Urinary bladder (tissue), 3 donors: ENCODE measurements at regions not wholly inside any gene's neighbourhood (a gene's known extent, or its start where the extent isn't known, plus 50 kb on each side); places are given as distances from the start of the nearest gene placed in this dataset.

Source experiments
- DNase-seq: peaks from one replicate; pipeline ENCODE4 v3.0.0-alpha.2; 2015; ENCODE audit errors: extremely low spot score
- H3K27ac ChIP-seq: one replicate; pipeline ENCODE4 v1.5.1; 2013; ENCODE audit warnings: low read depth, mild to moderate bottlenecking, moderate library complexity
- H3K36me3 ChIP-seq: one replicate; pipeline ENCODE4 v1.6.1; 2013; ENCODE audit warnings: mild to moderate bottlenecking, moderate library complexity; ENCODE audit not compliant: insufficient read depth
- H3K4me1 ChIP-seq: one replicate; pipeline ENCODE4 v1.6.1; 2013; ENCODE audit warnings: mild to moderate bottlenecking, moderate library complexity; ENCODE audit not compliant: insufficient read depth
- H3K4me3 ChIP-seq: one replicate; pipeline ENCODE4 v1.5.1; 2013; ENCODE audit warnings: low read depth, low read length
- WGBS: extraction: QIAGEN DNeasy Blood & Tissue Kit; methylation state at CpG from one replicate; pipeline ENCODE4 v1.1.7; 2013; 5-methylcytosine and 5-hydroxymethylcytosine counted together
- donor health status: healthy with polysubstance abuse.
- donor health status: healthy.

DNA sequence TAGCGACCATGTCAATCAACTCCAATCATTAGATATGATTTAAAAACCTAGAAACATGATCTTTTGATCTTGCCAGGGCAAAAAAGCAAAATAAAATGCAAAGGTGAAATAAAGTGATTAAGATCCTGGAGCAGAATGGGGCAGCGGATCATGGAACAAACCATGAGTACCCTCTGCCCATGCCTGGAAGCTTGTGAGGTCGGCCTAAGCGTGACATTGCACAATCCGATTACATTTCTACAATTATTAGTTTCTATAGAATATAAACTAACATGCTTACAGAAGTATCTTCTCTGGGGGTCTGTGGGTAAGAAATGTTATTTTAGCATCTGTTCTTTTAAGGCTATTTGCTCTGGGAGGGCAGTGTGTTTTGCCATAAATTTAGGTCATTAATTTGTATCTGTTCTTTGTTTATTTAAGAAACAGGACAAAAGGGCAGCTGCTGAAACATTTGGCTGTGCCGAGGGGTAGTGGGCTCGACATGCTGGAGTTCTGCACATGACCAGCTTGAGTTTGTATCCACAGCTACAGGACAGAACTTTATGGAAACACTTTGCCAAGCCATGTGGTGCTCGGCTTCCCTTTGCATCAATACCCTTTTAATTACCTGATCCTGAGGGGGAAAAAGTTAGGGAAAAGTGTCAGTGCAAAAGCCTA lies 55.9 kb downstream of the ZBTB18 start:
- no peaks in the 10 kb centered on the region for H3K36me3 ChIP-seq
- H3K4me3 ChIP-seq: no peak overlapping the region
- H3K27ac ChIP-seq: no peak overlapping the region
- 64% methylated on average over 8 of the region's 8 CpGs for WGBS
- no peaks in the 10 kb centered on the region for H3K4me1 ChIP-seq
- DNase-seq: no peak

DNA sequence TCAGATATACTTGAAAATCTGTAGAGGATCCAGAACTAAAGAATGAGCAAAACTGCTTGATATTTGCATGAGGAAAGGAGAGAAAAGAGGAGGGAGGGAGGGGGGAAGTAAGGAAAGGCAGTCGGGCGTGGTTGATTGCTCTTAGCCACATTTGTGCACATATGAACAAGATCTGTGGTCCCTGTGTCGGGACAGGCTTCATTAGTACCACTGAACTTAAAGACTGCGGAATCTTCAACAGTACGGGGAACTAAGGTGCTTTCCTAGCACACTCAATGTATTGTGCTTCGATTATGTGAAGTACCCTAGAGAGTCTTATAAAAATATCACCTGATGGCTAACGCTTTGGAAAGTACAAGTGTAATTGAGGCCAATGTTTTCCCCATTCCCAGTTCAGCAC lies 59.9 kb downstream of the ZBTB18 start:
- DNase-seq: no peak
- 84% methylated on average over 7 of the region's 7 CpGs for WGBS

GRCh38 chr1:244112041-244112440 lies 61.0 kb downstream of the ZBTB18 start:
- H3K27ac ChIP-seq: no peak overlapping the region
- H3K4me1 ChIP-seq: no peaks in the 10 kb centered on the region
- no peak for DNase-seq
- WGBS: 91% methylated on average over 5 of the region's 5 CpGs
- H3K4me3 ChIP-seq: no peak overlapping the region
- no peaks in the 10 kb centered on the region for H3K36me3 ChIP-seq

More for the DNA sequence above, 59.9 kb downstream of the ZBTB18 start:
- no peak overlapping the region for H3K4me3 ChIP-seq
- no peaks in the 10 kb centered on the region for H3K4me1 ChIP-seq
- no peaks in the 10 kb centered on the region for H3K36me3 ChIP-seq
- no peak overlapping the region for H3K27ac ChIP-seq

GRCh38 chr1:244112636-244113035 lies 61.6 kb downstream of the ZBTB18 start:
- DNase-seq: no peak
- no peak overlapping the region for H3K27ac ChIP-seq
- WGBS: 85% methylated on average over 1 of the region's 1 CpG

GRCh38 chr1:244113532-244114320 lies 62.6 kb downstream of the ZBTB18 start:
- Histone ChIP-seq H3K4me3 (no peak overlapping the region), H3K27ac (no peak overlapping the region), H3K4me1 (no peaks in the 10 kb centered on the region), H3K36me3 (no peaks in the 10 kb centered on the region)
- DNase-seq: no peak
- 76% methylated on average over 6 of the region's 6 CpGs for WGBS

More at GRCh38 chr1:244112636-244113035, 61.6 kb downstream of the ZBTB18 start:
- no peaks in the 10 kb centered on the region for H3K4me1 ChIP-seq
- H3K36me3 ChIP-seq: no peaks in the 10 kb centered on the region
- H3K4me3 ChIP-seq: no peak overlapping the region

- Histone ChIP-seq H3K4me1 (no peaks in the 10 kb centered on the region), H3K4me3 (no peak overlapping the region), H3K36me3 (no peaks in the 10 kb centered on the region), H3K27ac (no peak overlapping the region)
- no peak for DNase-seq
- 63% methylated on average over 4 of the region's 4 CpGs for WGBS
Observed at GRCh38 chr1:244114892-244115291, 63.8 kb downstream of the ZBTB18 start.

DNA sequence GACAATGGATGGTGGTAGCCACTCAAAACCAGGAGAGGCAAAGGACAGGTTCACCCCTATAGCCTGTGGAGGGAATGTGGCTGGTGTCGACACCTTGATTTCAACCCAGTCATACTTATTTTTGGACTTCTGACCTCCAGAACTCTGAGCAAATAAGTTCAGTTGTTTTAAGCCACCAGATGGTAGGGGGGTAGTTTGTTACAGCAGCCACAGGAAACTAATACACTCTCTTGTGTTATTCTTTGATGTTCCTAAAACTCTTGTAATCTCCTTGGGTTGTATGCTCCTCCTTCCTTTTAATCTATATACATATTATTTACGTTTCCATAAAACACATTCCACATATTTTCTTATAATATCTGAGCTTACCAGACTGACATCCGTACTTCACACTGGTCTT lies 65.9 kb downstream of the ZBTB18 start:
- no peaks in the 10 kb centered on the region for H3K36me3 ChIP-seq
- WGBS: 92% methylated on average over 3 of the region's 3 CpGs
- no peak overlapping the region for H3K27ac ChIP-seq

GRCh38 chr1:244118109-244118761 lies 67.2 kb downstream of the ZBTB18 start:
- Histone ChIP-seq H3K36me3 (no peaks in the 10 kb centered on the region), H3K4me1 (no peaks in the 10 kb centered on the region), H3K4me3 (no peak overlapping the region), H3K27ac (no peak overlapping the region)
- 47% methylated on average over 16 of the region's 16 CpGs for WGBS
- DNase-seq: no peak

More for the DNA sequence above, 65.9 kb downstream of the ZBTB18 start:
- Histone ChIP-seq H3K4me3 (no peak overlapping the region), H3K4me1 (no peaks in the 10 kb centered on the region)
- DNase-seq: no peak

- H3K4me1 ChIP-seq: no peaks in the 10 kb centered on the region
- 66% methylated on average over 6 of the region's 6 CpGs for WGBS
- no peak for DNase-seq
- H3K36me3 ChIP-seq: no peaks in the 10 kb centered on the region
- H3K4me3 ChIP-seq: no peak overlapping the region
- H3K27ac ChIP-seq: no peak overlapping the region
Observed at GRCh38 chr1:244128591-244129383, 77.7 kb downstream of the ZBTB18 start.

DNA sequence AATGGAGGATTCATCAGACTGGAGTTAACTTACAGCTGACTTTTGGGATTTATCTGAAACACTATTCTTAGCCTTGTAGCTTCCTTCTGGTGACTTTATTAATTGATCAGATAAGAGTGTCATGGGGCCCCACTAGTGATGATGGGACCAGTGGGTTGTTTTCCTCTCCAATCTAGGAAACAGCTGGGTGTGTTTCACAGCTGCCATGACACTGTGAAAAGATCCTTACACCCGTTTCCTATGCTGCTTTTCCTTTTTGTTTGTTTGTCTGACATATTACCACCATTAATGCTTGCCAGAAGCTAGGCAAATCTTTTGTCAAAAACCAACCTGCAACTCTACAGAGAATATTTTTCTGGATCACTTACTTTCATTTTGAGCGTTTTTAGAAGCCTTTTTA lies 86.2 kb downstream of the ZBTB18 start:
- H3K4me1 ChIP-seq: no peaks in the 10 kb centered on the region
- 57% methylated on average over 2 of the region's 2 CpGs for WGBS
- H3K27ac ChIP-seq: no peak overlapping the region
- no peak for DNase-seq
- H3K4me3 ChIP-seq: no peak overlapping the region
- no peaks in the 10 kb centered on the region for H3K36me3 ChIP-seq

DNA sequence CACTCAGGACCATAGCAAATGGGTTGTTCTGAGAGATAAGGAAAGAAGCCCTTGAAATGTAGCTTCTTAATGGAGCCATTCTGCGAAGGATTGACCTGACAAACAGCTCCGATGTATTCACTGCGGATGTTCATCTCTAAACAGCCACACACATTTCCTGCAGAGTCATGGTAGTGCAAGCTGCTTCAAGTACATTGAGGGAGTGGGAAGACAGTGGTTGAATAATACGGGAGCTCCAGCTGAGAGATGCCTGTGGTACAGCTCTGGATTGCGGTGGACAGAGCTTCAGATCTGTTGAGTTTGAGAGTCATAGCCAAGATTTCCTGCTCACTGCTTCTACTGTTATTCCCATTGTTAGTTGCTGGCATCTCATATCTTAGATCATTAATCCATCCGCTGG lies 86.6 kb downstream of the ZBTB18 start:
- Histone ChIP-seq H3K4me1 (no peaks in the 10 kb centered on the region), H3K36me3 (no peaks in the 10 kb centered on the region), H3K4me3 (no peak overlapping the region), H3K27ac (no peak overlapping the region)
- WGBS: 80% methylated on average over 6 of the region's 6 CpGs
- DNase-seq: no peak

DNA sequence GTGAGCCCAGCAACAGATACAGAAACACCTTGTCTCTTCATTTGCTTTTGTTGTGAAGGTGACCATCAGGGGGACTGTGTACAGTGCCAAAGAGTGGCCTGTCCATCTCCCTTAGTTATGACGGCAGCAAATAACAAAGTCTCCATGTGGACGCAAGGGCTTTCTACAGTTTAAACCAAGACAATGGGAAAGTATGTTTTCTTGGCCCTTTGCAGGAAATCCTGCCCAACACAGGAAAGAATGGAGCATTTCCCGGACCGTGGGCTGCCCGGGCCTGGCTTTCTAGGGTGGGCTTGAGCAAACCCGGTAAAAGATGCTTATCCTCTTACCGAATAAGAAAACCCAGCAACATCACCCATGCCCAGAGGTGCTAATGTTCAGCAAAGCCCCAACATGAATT lies 87.3 kb downstream of the ZBTB18 start:
- 78% methylated on average over 7 of the region's 7 CpGs for WGBS
- H3K4me3 ChIP-seq: no peak overlapping the region
- no peak overlapping the region for H3K27ac ChIP-seq
- H3K36me3 ChIP-seq: no peaks in the 10 kb centered on the region
- H3K4me1 ChIP-seq: no peaks in the 10 kb centered on the region
- DNase-seq: no peak

DNA sequence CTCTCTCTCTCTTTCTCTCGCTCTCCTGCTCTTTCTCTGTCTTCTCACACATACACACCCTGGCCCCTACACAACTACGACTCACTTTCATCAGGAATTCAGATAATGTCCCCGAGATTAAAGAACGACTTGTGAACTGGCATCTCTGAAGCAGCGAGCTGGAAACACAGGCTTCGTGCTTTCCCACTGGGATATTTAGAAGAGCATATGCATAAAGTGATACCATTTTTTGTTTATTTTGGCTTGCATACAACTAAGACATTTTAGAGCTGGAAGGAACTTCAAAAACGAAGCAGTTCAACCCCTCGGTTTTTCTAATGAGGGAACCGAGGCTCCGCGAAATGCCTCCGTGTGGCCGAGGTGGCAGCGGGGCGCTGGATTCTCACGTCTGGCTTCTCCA lies 88.6 kb downstream of the ZBTB18 start:
- H3K4me1 ChIP-seq: no peaks in the 10 kb centered on the region
- H3K36me3 ChIP-seq: no peaks in the 10 kb centered on the region
- no peak overlapping the region for H3K27ac ChIP-seq
- WGBS: 64% methylated on average over 16 of the region's 16 CpGs
- no peak overlapping the region for H3K4me3 ChIP-seq
- no peak for DNase-seq
